Suprapubic skin (tissue), 3 donors: ENCODE measurements at regions not wholly inside any gene's neighbourhood (a gene's known extent, or its start where the extent isn't known, plus 50 kb on each side); places are given as distances from the start of the nearest gene placed in this dataset.

Source experiments
- POLR2AphosphoS5 ChIP-seq, 3 donors: sonication (generic); formaldehyde crosslinking; IDR thresholded peaks; one replicate each; pipeline ENCODE4 v1.6.1; 2017; ENCODE audit warnings: antibody characterized with exemption in 3 of 3
- TF ChIP-seq, protein P1 (sequence below), 2 donors: fragments of 200-600 bp in 1 of 2; fragments of 450-650 bp in 1 of 2; sonication (generic) in 1 of 2; IDR thresholded peaks; one replicate each; pipeline ENCODE4 v1.5.1; 2016 to 2019; ENCODE audit warnings: antibody characterized with exemption in 2 of 2, mild to moderate bottlenecking in 1 of 2, moderate library complexity in 1 of 2

DNA sequence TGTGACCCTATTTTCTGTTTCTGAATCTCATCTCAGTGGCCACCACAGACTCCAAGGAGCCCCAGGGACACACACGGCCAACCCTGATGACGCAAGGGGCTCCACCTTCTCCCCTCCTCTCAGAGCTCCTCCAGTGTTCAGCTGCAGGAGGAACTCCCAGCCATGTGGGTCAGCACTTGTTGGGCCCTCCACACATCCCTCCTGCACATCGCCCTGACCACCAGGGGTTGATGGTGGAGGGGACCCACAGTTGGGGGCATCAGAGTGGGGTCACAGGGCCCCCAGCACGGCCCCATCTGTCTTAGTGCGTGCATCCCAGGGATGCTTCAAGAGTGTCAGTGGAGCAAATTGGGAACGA lies 499.6 kb downstream of the BRD1 start:
- TF ChIP-seq, protein P1, sequence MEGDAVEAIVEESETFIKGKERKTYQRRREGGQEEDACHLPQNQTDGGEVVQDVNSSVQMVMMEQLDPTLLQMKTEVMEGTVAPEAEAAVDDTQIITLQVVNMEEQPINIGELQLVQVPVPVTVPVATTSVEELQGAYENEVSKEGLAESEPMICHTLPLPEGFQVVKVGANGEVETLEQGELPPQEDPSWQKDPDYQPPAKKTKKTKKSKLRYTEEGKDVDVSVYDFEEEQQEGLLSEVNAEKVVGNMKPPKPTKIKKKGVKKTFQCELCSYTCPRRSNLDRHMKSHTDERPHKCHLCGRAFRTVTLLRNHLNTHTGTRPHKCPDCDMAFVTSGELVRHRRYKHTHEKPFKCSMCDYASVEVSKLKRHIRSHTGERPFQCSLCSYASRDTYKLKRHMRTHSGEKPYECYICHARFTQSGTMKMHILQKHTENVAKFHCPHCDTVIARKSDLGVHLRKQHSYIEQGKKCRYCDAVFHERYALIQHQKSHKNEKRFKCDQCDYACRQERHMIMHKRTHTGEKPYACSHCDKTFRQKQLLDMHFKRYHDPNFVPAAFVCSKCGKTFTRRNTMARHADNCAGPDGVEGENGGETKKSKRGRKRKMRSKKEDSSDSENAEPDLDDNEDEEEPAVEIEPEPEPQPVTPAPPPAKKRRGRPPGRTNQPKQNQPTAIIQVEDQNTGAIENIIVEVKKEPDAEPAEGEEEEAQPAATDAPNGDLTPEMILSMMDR (IDR thresholded peaks at IDR 0.05) = no peak
- no peak for TF ChIP-seq POLR2AphosphoS5 (IDR thresholded peaks at IDR 0.05)
